CD14-positive monocyte (primary cell): ENCODE measurements at regions not wholly inside any gene's neighbourhood (a gene's known extent, or its start where the extent isn't known, plus 50 kb on each side); places are given as distances from the start of the nearest gene placed in this dataset.

Experiments used
- DNase-seq, 3 donors: peaks; one replicate each; pipeline ENCODE4 v3.0.0-alpha.2; 2011 to 2022
- H2AFZ ChIP-seq: 2 replicates; pipeline ENCODE4 v1.6.0; 2012; ENCODE audit warnings: mild to moderate bottlenecking, low read depth, low read length, inconsistent platforms; ENCODE audit not compliant: insufficient read depth, poor library complexity, severe bottlenecking
- H3K27ac ChIP-seq, 2 donors: 1 replicate in 1 of 2; 2 replicates in 1 of 2; pipeline ENCODE4 v1.5.1; 2012 to 2013; ENCODE audit warnings: low read length in 2 of 2, control low read depth in 1 of 2, inconsistent platforms in 1 of 2, low read depth in 1 of 2, mild to moderate bottlenecking in 1 of 2
- H3K27me3 ChIP-seq, 2 donors: one replicate each; pipeline versions ENCODE4 v1.6.0 to v1.6.1; 2011 to 2013; ENCODE audit warnings: low read length in 2 of 2; ENCODE audit not compliant: control insufficient read depth in 2 of 2, insufficient read depth in 2 of 2
- H3K36me3 ChIP-seq, 2 donors: replicated peaks in 1 of 2; 1 replicate in 1 of 2; 2 replicates in 1 of 2; pipeline versions ENCODE4 v1.5.1 to v1.6.1; 2012 to 2013; ENCODE audit warnings: low read length in 2 of 2, control low read depth in 1 of 2, inconsistent platforms in 1 of 2, mild to moderate bottlenecking in 1 of 2; ENCODE audit not compliant: insufficient read depth in 2 of 2, control insufficient read depth in 1 of 2
- H3K4me1 ChIP-seq, 2 donors: 1 replicate in 1 of 2; 2 replicates in 1 of 2; pipeline versions ENCODE4 v1.5.1 to v1.6.1; 2012 to 2013; ENCODE audit warnings: low read length in 2 of 2, control low read depth in 1 of 2, inconsistent platforms in 1 of 2, mild to moderate bottlenecking in 1 of 2, moderate library complexity in 1 of 2; ENCODE audit not compliant: insufficient read depth in 2 of 2, control insufficient read depth in 1 of 2
- H3K4me2 ChIP-seq: replicated peaks from 2 replicates; pipeline ENCODE3; 2012; ENCODE audit warnings: low read length, moderate library complexity, mild to moderate bottlenecking; ENCODE audit not compliant: poor library complexity, severe bottlenecking; ENCODE audit errors: extremely low read depth
- H3K4me3 ChIP-seq, 3 experiments: fragments of 200-600 bp in 1 of 3; sonication (generic) in 1 of 3; replicated peaks in 1 of 3; 1 replicate in 2 of 3; 2 replicates in 1 of 3; pipeline ENCODE4 v1.5.1; 2011 to 2013; ENCODE audit warnings: low read length in 3 of 3, mild to moderate bottlenecking in 3 of 3, control low read depth in 2 of 3, low read depth in 2 of 3, inconsistent platforms in 1 of 3, moderate library complexity in 1 of 3
- H3K79me2 ChIP-seq: 2 replicates; pipeline ENCODE4 v1.6.0; 2012; ENCODE audit warnings: mild to moderate bottlenecking, control low read depth, inconsistent platforms, low read length, moderate library complexity; ENCODE audit not compliant: insufficient read depth
- H3K9ac ChIP-seq: 2 replicates; pipeline ENCODE4 v1.6.0; 2017; ENCODE audit warnings: low read length, mild to moderate bottlenecking; ENCODE audit not compliant: insufficient read depth, poor library complexity, severe bottlenecking
- H3K9me3 ChIP-seq, 2 donors: replicated peaks in 1 of 2; 1 replicate in 1 of 2; 2 replicates in 1 of 2; pipeline versions ENCODE4 v1.5.1 to v1.6.1; 2012 to 2013; ENCODE audit warnings: low read length in 2 of 2, control low read depth in 1 of 2; ENCODE audit not compliant: control insufficient read depth in 1 of 2, insufficient read depth in 1 of 2
- H4K20me1 ChIP-seq: 2 replicates; pipeline ENCODE4 v1.6.0; 2012; ENCODE audit warnings: mild to moderate bottlenecking, low read length, control low read depth, moderate library complexity; ENCODE audit not compliant: insufficient read depth
- H3K27ac Mint-ChIP-seq, 7 donors: one replicate each; pipeline ENCODE4 v1.8.0; 2020; ENCODE audit warnings: mild to moderate bottlenecking in 7 of 7, mixed read lengths in 7 of 7, moderate library complexity in 6 of 7, inconsistent platforms in 2 of 7
- H3K27me3 Mint-ChIP-seq, 3 donors: one replicate each; pipeline ENCODE4 v1.8.0; 2021 to 2022; ENCODE audit warnings: low read depth in 3 of 3, mild to moderate bottlenecking in 3 of 3, mixed read lengths in 3 of 3, moderate library complexity in 3 of 3, inconsistent platforms in 1 of 3
- H3K36me3 Mint-ChIP-seq, 2 donors: one replicate each; pipeline ENCODE4 v1.8.0; 2020; ENCODE audit warnings: mixed read lengths in 2 of 2, inconsistent platforms in 1 of 2, mild to moderate bottlenecking in 1 of 2
- H3K4me1 Mint-ChIP-seq: one replicate; pipeline ENCODE4 v1.8.0; 2020; ENCODE audit warnings: mild to moderate bottlenecking, mixed read lengths
- H3K4me3 Mint-ChIP-seq, 2 donors: one replicate each; pipeline ENCODE4 v1.8.0; 2020; ENCODE audit warnings: mild to moderate bottlenecking in 2 of 2, mixed read lengths in 2 of 2, moderate library complexity in 1 of 2
- H3K9me3 Mint-ChIP-seq, 7 donors: one replicate each; pipeline ENCODE4 v1.8.0; 2020 to 2022; ENCODE audit warnings: mixed read lengths in 7 of 7, mild to moderate bottlenecking in 6 of 7, moderate library complexity in 6 of 7, inconsistent platforms in 2 of 7
- WGBS: methylation state at CpG from one replicate; pipeline ENCODE4 v1.1.5; 2013; ENCODE audit warnings: missing lambda C conversion rate; ENCODE audit not compliant: insufficient coverage; 5-methylcytosine and 5-hydroxymethylcytosine counted together
- intact Hi-C, 2 donors: fragments of 100-400 bp; cut with micrococcal nuclease; formaldehyde crosslinking; loops; one replicate each; pipeline versions ENCODE4 v1.15.0 to v1.15.1; 2023
- TF ChIP-seq, protein P1 (sequence below): fragments of 200-600 bp; IDR thresholded peaks from one replicate; pipeline ENCODE4 v1.8.0; 2022; ENCODE audit warnings: antibody characterized with exemption, mild to moderate bottlenecking

DNA sequence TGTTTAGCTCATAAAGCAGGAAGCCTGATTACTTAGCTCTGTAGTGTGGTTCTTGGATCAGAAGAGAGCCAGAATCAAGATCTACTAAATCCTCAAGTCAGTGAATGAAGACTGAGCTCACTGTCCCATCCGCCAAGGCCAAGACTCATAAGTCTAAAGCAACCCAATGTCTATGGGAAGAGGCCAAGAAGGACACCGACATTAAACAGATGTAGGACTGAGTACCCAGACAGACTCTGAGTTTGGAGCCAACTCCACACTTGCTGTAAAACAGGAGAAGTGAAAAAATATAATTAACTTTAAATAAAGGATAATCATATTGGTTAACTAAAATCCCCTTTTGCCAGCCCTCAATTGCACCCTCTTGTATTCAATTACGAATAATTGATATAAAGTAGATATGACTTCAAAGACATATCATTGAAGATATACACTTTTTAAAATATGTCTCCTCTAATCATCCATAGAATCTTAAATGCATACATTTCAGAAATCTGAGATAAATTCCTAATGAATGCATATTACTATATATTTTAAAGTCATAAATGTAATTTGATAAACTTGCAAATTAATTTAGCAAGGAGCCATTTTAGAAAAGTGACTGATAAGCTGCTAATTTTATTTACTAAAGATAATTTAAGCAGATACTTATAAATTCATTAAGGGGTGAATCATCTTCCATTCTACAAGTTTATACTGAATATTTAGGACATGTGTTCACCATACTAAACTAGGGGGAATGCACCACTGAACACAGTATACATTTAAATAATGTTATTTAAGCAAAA lies 617.0 kb upstream of the ARID1B start:
- no peak overlapping the region for H3K4me2 ChIP-seq
- no peaks in the 10 kb centered on the region for H3K27me3 ChIP-seq
- TF ChIP-seq, protein P1, sequence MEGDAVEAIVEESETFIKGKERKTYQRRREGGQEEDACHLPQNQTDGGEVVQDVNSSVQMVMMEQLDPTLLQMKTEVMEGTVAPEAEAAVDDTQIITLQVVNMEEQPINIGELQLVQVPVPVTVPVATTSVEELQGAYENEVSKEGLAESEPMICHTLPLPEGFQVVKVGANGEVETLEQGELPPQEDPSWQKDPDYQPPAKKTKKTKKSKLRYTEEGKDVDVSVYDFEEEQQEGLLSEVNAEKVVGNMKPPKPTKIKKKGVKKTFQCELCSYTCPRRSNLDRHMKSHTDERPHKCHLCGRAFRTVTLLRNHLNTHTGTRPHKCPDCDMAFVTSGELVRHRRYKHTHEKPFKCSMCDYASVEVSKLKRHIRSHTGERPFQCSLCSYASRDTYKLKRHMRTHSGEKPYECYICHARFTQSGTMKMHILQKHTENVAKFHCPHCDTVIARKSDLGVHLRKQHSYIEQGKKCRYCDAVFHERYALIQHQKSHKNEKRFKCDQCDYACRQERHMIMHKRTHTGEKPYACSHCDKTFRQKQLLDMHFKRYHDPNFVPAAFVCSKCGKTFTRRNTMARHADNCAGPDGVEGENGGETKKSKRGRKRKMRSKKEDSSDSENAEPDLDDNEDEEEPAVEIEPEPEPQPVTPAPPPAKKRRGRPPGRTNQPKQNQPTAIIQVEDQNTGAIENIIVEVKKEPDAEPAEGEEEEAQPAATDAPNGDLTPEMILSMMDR: no peak
- H3K27ac Mint-ChIP-seq: no peak overlapping the region
- no peak overlapping the region for H3K4me3 ChIP-seq
- peak overlapping the region; percentile 11 for H2AFZ ChIP-seq
- H3K4me3 Mint-ChIP-seq: no peak overlapping the region
- no peak overlapping the region for H3K9ac ChIP-seq
- intact Hi-C loops: no loop called here
- H3K79me2 ChIP-seq: no peaks in the 10 kb centered on the region
- H4K20me1 ChIP-seq: no peaks in the 10 kb centered on the region
- H3K4me1 ChIP-seq: no peaks in the 10 kb centered on the region
- peaks cover 0 to 1% (median 0%) of the 10 kb centered on the region in 7 donors for H3K9me3 Mint-ChIP-seq
- H3K4me1 Mint-ChIP-seq: peaks cover 12% of the 10 kb centered on the region
- no peaks in the 10 kb centered on the region for H3K36me3 ChIP-seq
- no peak overlapping the region for H3K27ac ChIP-seq
- H3K36me3 Mint-ChIP-seq: no peaks in the 10 kb centered on the region
- no CpG with 5 or more reads among the region's 3 CpGs for WGBS
- peaks cover 0 to 3% (median 1%) of the 10 kb centered on the region in 3 donors for H3K27me3 Mint-ChIP-seq
- no peak for DNase-seq
- no peaks in the 10 kb centered on the region for H3K9me3 ChIP-seq

DNA sequence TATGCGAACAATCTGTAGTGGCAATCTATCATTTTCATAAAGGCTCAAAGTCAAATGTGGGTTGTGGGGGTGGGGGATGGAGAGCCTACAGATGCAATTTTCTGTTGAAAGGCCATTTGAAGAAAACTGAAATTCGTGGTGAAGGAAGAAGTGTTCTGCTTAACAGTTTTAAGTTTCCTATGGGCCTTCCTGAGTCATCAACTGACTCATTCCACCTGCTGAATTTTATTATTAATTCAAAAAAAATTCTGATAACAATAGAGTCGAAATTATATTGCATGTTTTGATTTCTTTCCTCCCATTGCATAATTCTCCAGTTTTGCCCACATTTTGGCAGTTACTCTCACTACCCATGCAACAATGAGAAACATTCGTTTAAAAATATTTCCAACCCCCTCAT lies 622.3 kb upstream of the ARID1B start:
- Mint-ChIP-seq H3K27ac (no peak overlapping the region), H3K4me1 (peaks cover 13% of the 10 kb centered on the region), H3K27me3 (peaks cover 0 to 1% (median 0%) of the 10 kb centered on the region in 3 donors), H3K4me3 (no peak overlapping the region), H3K36me3 (no peaks in the 10 kb centered on the region), H3K9me3 (peaks cover 5 to 24% (median 14%) of the 10 kb centered on the region in 7 donors)
- intact Hi-C loops: no loop called here
- H3K79me2 ChIP-seq: no peaks in the 10 kb centered on the region
- peak overlapping the region; percentile 12 for H2AFZ ChIP-seq
- H3K4me3 ChIP-seq: no peak overlapping the region
- no peak for DNase-seq
- peaks cover 0 to 4% of the 10 kb centered on the region in 2 donors for H3K4me1 ChIP-seq
- H3K36me3 ChIP-seq: no peaks in the 10 kb centered on the region
- H3K4me2 ChIP-seq: no peak overlapping the region
- TF ChIP-seq, protein P1: no peak
- WGBS: no CpG with 5 or more reads among the region's 4 CpGs
- no peak overlapping the region for H3K27ac ChIP-seq
- peaks cover 0 to 13% of the 10 kb centered on the region in 2 donors for H3K9me3 ChIP-seq
- H4K20me1 ChIP-seq: no peaks in the 10 kb centered on the region
- no peak overlapping the region for H3K9ac ChIP-seq
- no peaks in the 10 kb centered on the region for H3K27me3 ChIP-seq
